Left forelimb (tissue), 1 donor: ENCODE measurements at regions not wholly inside any gene's neighbourhood (a gene's known extent, or its start where the extent isn't known, plus 50 kb on each side); places are given as distances from the start of the nearest gene placed in this dataset.

Experiments
- DNase-seq: peaks from one replicate; pipeline ENCODE4 v3.0.0-alpha.2; 2018; ENCODE audit warnings: low spot score

GRCh38 chr3:30331519-30331918, 274.9 kb upstream of the TGFBR2 start:
- DNase-seq, result no peak

GRCh38 chr3:30332196-30333021, 274.0 kb upstream of the TGFBR2 start:
- no peak for DNase-seq

DNA sequence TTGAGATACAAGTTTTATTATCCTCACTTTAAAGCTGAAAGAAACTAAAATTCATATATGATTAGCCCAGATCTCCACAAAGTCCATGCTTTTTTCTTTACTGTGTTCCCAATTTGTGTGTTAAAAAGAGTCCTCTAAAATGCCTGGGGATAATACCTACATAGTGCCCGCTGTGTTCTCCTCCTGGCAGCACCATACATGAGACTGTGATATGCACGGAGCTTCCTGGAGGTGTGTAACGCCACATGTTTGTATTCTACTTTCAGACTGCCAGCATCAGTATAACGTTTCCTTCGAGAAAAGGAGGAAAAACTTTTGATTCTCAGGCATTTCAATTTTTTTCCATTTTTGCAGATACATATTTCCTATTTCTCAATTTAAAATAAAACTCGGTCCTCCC, 273.3 kb upstream of the TGFBR2 start:
- DNase-seq, result no peak

- no peak for DNase-seq
Measured at GRCh38 chr3:30333903-30334302, 272.5 kb upstream of the TGFBR2 start.

- DNase-seq, result no peak
Measured at GRCh38 chr3:30340500-30340899, 265.9 kb upstream of the TGFBR2 start.

GRCh38 chr3:30341079-30341478, 265.3 kb upstream of the TGFBR2 start:
- DNase-seq, result no peak

GRCh38 chr3:30341851-30342250, 264.6 kb upstream of the TGFBR2 start:
- DNase-seq, result no peak

GRCh38 chr3:30342318-30343060, 263.9 kb upstream of the TGFBR2 start:
- no peak for DNase-seq

- no peak for DNase-seq
Measured at GRCh38 chr3:30343067-30343831, 263.2 kb upstream of the TGFBR2 start.

DNA sequence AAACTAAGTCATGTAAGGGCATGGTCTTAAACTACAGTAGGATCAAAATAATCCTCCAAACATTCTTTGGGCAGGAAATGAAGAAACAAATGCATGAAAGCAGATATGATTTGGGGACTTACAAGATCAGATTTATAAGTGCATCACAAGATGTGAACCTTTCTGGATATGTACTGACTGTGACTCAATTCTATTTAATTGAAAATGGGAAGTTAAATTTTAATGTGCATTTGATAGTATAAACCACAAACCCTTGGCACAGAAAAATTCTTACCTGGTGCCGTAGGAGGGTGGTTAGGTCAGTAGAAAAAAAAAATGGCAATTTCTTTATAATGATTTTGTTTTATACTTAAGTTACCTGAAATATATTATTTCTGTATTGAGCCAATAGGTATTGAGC, 262.5 kb upstream of the TGFBR2 start:
- no peak for DNase-seq

DNA sequence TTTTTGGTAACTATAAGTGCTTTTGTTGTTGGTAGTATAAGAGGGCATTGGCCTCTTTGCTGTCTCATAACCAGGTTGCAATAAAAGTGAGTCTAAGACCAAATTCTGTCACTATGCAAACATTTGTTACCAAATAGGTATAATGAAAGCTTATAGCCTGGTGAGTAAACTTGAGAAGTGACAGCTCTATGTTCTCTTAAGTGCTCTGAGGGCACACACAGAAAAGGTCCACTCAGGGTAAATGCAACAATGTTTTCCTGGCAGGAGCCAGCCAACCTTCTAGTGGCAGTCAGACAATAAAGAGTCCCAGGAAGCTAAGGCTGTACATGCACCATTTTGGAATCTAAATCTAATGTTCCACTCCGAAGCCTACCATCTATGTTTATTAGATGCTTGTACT, 262.1 kb upstream of the TGFBR2 start:
- DNase-seq, result no peak

- no peak for DNase-seq
Measured at GRCh38 chr3:30346933-30347320, 259.5 kb upstream of the TGFBR2 start.

DNA sequence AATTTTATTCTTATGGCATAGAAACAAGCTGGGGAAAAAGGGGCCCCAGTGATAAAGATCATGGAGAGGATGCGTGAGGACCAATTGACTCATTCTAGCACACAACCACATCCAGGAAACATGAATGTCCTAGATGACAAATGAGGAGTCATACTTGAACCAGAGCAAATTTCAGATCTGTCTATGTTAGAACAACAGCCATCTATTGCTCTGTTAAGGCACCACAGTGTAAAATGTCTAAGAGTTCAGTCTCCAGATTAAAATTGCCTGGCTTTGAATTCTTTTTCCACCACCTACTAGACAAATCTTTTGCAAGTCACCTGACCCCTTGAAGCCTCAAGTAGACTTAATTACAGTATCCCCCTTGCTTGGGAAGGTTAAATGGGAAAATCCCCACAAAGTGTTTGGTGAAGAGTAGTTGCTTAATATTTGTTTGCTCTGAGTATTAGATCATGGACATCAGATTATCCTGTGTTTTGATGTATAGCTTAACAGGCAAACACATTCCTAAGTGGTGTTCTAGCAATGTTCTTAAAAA, 258.7 kb upstream of the TGFBR2 start:
- no peak for DNase-seq

DNA sequence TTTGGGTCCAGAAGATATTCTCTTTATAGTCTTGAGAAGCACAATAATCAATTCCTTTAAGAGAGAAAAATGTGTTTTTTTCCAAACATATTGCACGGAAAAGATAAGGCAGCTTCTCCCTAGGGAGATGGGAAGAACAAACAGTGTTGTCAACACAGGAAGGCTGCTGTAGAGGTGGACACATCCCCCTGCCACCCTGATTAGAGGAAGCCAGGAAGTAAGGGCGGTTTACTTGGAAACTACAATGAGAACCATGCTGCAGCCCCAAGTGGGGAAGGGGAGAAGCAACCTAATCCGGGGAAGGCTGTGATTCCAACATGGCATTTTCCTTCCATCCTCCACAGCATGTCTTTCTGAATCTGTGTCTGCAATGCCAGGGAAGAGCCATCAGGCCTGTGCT, 256.9 kb upstream of the TGFBR2 start:
- DNase-seq, result no peak

GRCh38 chr3:30350011-30350410, 256.4 kb upstream of the TGFBR2 start:
- no peak for DNase-seq

- DNase-seq, result no peak
Measured at GRCh38 chr3:30350901-30351300, 255.5 kb upstream of the TGFBR2 start.

GRCh38 chr3:30352410-30353318, 253.7 kb upstream of the TGFBR2 start:
- DNase-seq, result no peak

DNA sequence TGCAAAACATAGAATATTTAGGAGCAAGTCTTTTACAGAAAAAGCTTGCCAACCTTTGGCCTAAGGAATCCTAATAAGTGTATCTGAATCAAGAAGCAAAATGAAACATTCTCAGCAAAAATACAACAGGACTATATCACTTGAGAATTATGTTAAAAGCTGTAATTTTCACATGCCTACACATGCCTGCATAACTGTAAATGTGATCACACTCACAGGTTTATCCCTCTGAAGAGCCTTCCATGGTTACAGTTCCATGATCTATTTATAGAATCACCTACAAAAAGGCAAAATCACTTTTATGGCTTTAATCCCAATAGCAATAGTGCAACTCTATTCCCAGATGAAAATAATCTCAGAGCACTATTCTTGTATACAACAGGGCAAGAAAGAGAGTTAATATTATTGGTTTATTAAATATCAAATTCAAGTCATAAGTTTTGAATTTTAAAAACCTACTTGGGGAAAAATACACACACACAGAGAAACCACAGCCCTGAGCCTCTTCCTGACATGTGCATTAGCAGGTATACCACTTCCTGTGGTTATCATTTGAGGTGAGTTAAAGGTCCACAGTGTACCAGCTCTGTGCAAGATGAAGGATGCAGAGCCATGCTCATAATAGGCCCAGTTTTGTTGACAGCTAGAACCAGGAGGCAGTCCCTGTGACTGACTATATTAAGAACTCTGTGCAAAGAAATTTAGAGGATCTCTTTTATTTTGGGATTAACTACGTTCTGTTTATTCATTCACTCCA, 252.5 kb upstream of the TGFBR2 start:
- DNase-seq, result no peak

GRCh38 chr3:30354513-30354912, 251.9 kb upstream of the TGFBR2 start:
- no peak for DNase-seq

DNA sequence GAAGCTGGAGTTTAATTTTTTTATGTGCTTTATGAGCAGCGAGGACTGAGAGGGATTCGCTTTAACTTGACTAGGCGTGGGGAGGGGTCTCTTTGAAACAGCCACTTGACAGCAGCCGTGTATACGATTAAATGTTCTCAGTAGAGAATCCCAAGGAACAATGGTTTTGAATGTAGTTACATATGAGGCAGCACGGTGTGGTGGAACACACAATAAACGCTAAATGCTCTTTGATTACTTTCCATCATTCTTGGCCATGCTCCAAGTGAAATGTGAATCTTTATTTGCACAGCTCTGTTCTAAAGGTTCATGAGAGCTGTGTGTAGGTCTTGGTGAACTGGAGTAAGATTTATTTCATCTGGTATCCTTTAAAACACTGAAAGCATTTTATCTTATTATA, 251.4 kb upstream of the TGFBR2 start:
- no peak for DNase-seq

DNA sequence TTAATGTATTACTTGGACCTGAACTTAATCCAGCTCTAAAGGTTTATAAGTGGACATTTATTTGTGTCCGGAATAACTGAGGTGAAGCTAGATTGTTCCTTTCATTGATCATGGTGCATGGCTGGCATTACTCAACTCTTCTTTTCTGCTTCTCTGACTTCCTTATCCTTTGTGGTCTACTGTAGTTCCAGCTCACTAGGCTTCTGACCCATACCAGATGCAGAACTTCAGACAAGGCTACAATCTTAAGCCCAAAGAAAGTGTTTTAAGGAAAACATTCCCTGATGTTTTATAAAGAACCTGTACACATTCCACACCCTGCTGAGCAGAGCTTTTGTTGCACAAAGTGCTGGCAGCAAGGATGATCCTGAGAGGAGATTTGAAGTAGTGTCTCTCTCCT, 250.8 kb upstream of the TGFBR2 start:
- no peak for DNase-seq
